ENCODE measurements at regions not wholly inside any gene's neighbourhood (a gene's known extent, or its start where the extent isn't known, plus 50 kb on each side); places are given as distances from the start of the nearest gene placed in this dataset.
"Not testable (repeated sequence)": the region's sequence is repeated elsewhere in the genome, so short reads cannot be mapped to it uniquely, and the experiment has no call there.

GRCh38 chr17:34474706-34475105 lies 104.7 kb upstream of the TMEM132E start:
- TF ChIP-seq, protein P1, sequence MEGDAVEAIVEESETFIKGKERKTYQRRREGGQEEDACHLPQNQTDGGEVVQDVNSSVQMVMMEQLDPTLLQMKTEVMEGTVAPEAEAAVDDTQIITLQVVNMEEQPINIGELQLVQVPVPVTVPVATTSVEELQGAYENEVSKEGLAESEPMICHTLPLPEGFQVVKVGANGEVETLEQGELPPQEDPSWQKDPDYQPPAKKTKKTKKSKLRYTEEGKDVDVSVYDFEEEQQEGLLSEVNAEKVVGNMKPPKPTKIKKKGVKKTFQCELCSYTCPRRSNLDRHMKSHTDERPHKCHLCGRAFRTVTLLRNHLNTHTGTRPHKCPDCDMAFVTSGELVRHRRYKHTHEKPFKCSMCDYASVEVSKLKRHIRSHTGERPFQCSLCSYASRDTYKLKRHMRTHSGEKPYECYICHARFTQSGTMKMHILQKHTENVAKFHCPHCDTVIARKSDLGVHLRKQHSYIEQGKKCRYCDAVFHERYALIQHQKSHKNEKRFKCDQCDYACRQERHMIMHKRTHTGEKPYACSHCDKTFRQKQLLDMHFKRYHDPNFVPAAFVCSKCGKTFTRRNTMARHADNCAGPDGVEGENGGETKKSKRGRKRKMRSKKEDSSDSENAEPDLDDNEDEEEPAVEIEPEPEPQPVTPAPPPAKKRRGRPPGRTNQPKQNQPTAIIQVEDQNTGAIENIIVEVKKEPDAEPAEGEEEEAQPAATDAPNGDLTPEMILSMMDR (IDR thresholded peaks at IDR 0.05; ENCODE audit: insufficient read depth, low read length, severe bottlenecking): no peak
- H3K27me3 ChIP-seq (ENCODE audit: control insufficient read depth, insufficient read depth, low read length): no peaks in the 10 kb centered on the region
- H3K4me3 ChIP-seq (ENCODE audit: low read depth, low read length): no peak overlapping the region
- peak; percentile 23 for FAIRE-seq
- no peaks in the 10 kb centered on the region for H3K36me3 ChIP-seq (ENCODE audit: control insufficient read depth, insufficient read depth, low read length)
- no peak for DNase-seq (ENCODE audit: low read depth)

DNA sequence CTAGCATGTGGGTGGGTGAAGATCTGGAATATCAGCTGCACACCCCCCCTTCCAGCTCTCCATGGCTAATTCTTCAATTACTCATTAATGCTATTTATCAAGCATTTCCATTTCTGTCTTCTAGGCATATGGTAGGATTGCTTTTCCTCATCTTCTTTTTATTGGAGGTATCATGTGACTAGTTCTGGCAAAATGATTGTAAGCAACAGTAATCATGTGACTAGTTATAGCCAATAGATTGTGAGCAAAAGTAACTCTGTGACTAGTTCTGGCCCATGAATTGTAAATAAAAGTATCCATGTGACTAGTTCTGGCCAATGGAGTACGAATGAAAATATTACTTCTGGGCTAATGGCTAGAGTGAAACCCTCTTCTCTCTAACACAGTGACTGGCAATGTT lies 107.0 kb upstream of the TMEM132E start:
- no peak overlapping the region for H3K4me3 ChIP-seq (ENCODE audit: low read depth, low read length)
- H3K27me3 ChIP-seq (ENCODE audit: control insufficient read depth, insufficient read depth, low read length): no peaks in the 10 kb centered on the region
- TF ChIP-seq, protein P1 (IDR thresholded peaks at IDR 0.05; ENCODE audit: insufficient read depth, low read length, severe bottlenecking): no peak
- DNase-seq (ENCODE audit: low read depth) (no peak), FAIRE-seq (no peak)
- H3K36me3 ChIP-seq (ENCODE audit: control insufficient read depth, insufficient read depth, low read length): no peaks in the 10 kb centered on the region

GRCh38 chr17:34471278-34471677 lies 108.1 kb upstream of the TMEM132E start:
- H3K4me3 ChIP-seq (ENCODE audit: low read depth, low read length); DNase-seq (ENCODE audit: low read depth); H3K27me3 ChIP-seq (ENCODE audit: control insufficient read depth, insufficient read depth, low read length); FAIRE-seq; H3K36me3 ChIP-seq (ENCODE audit: control insufficient read depth, insufficient read depth, low read length): not testable (repeated sequence)

DNA sequence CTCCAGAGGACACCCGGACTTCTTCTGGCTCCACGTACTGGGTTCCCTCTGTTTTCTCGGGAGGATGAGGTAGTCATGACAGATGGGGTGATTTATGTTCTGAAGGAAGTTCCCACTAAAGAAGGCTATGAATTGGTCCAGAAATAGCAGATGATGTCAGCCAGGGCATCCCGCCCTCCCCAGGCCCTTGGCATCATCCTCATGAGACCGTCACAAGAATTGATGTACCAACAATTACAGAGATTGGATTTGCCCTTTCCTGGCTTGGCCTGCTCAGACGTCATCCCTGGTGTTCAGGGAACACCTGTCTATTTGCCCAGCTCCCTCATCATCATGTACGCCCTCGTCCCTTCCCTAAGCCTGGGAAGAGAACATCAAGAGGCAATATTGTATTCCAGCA lies 102.8 kb upstream of the CCL1 start:
- DNase-seq (ENCODE audit: low read depth): no peak
- Histone ChIP-seq H3K27me3 (ENCODE audit: control insufficient read depth, insufficient read depth, low read length) (no peaks in the 10 kb centered on the region), H3K4me3 (ENCODE audit: low read depth, low read length) (no peak overlapping the region), H3K36me3 (ENCODE audit: control insufficient read depth, insufficient read depth, low read length) (no peaks in the 10 kb centered on the region)
- TF ChIP-seq, protein P1 (IDR thresholded peaks at IDR 0.05; ENCODE audit: insufficient read depth, low read length, severe bottlenecking): no peak
- peak; percentile 47 for FAIRE-seq

- Histone ChIP-seq H3K36me3 (ENCODE audit: control insufficient read depth, insufficient read depth, low read length) (no peaks in the 10 kb centered on the region), H3K4me3 (ENCODE audit: low read depth, low read length) (no peak overlapping the region), H3K27me3 (ENCODE audit: control insufficient read depth, insufficient read depth, low read length) (no peaks in the 10 kb centered on the region)
- DNase-seq (ENCODE audit: low read depth) (no peak), FAIRE-seq (no peak)
- TF ChIP-seq, protein P1 (IDR thresholded peaks at IDR 0.05; ENCODE audit: insufficient read depth, low read length, severe bottlenecking): no peak
Observed at GRCh38 chr17:34464812-34465211, 101.8 kb upstream of the CCL1 start.

DNA sequence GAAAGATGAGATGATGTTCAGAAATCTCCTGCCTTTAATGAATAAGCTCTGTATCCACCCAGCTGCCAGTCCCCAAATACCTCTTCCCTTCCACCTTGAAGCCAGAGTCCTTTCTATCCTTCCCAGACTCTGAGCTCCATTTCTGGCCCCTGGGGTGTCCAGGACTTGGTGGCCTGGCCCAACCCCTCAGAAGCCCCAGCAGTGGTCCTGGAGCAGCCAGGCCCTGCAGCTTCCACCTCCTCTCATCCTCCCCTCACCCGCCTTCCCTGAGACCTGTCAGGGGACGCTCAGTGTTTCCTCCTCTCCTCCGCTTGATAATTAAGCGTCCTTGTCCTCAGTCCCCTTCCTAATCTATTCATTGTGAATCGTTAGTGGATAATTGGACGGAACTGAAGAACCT lies 95.2 kb upstream of the CCL1 start:
- TF ChIP-seq, protein P1 (IDR thresholded peaks at IDR 0.05; ENCODE audit: insufficient read depth, low read length, severe bottlenecking): no peak
- H3K4me3 ChIP-seq (ENCODE audit: low read depth, low read length): no peak overlapping the region
- no peaks in the 10 kb centered on the region for H3K36me3 ChIP-seq (ENCODE audit: control insufficient read depth, insufficient read depth, low read length)
- DNase-seq (ENCODE audit: low read depth) (no peak), FAIRE-seq (no peak)
- H3K27me3 ChIP-seq (ENCODE audit: control insufficient read depth, insufficient read depth, low read length): no peaks in the 10 kb centered on the region

Measured in bronchial epithelial cell (primary cell).